ENCODE measurements at regions not wholly inside any gene's neighbourhood (a gene's known extent, or its start where the extent isn't known, plus 50 kb on each side); places are given as distances from the start of the nearest gene placed in this dataset.

DNA sequence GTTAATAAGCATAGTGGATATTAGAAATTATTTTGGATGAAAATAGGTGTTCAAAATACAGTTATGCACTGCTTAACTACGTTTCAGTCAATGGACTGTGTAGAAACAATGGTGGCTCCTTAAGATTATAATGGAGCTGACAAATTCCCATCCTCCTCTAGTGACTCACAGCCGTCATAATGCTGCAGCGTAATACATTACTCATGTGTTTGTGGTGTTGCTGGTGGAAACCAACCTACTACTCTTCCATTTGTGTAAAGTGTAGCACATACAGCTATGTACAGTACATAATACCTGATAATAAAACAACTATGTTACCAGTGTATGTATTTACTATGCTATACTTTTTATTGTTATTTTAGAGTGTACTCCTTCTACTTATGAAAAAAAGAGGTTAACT, 111.2 kb upstream of the TMCC3 start:
- Histone ChIP-seq H3K27me3 (ENCODE audit: control insufficient read depth, insufficient read depth, low read length) (no peaks in the 10 kb centered on the region), H3K27ac (ENCODE audit: low read length) (no peak overlapping the region), H3K4me3 (ENCODE audit: low read length) (no peak overlapping the region), H3K4me1 (ENCODE audit: control insufficient read depth, insufficient read depth, low read length) (peaks cover 5% of the 10 kb centered on the region), H3K36me3 (ENCODE audit: control insufficient read depth, insufficient read depth, low read length) (no peaks in the 10 kb centered on the region), H3K9me3 (ENCODE audit: control insufficient read depth, insufficient read depth, low read length) (no peaks in the 10 kb centered on the region)
- H3K4me1 Mint-ChIP-seq, result peaks cover 17 to 23% of the 10 kb centered on the region in 2 donors
- ATAC-seq (peak; percentile 30 to 66 (median 40)), DNase-seq (no peak)
- no peaks in the 10 kb centered on the region for H3K36me3 Mint-ChIP-seq
- H3K4me3 Mint-ChIP-seq, result no peak overlapping the region
- peak overlapping the region in 1 of 2 donors; percentile 80 for H3K27ac Mint-ChIP-seq
- WGBS (ENCODE audit: insufficient coverage), result 83% methylated on average over 1 of the region's 3 CpGs
- TF ChIP-seq, protein P1, sequence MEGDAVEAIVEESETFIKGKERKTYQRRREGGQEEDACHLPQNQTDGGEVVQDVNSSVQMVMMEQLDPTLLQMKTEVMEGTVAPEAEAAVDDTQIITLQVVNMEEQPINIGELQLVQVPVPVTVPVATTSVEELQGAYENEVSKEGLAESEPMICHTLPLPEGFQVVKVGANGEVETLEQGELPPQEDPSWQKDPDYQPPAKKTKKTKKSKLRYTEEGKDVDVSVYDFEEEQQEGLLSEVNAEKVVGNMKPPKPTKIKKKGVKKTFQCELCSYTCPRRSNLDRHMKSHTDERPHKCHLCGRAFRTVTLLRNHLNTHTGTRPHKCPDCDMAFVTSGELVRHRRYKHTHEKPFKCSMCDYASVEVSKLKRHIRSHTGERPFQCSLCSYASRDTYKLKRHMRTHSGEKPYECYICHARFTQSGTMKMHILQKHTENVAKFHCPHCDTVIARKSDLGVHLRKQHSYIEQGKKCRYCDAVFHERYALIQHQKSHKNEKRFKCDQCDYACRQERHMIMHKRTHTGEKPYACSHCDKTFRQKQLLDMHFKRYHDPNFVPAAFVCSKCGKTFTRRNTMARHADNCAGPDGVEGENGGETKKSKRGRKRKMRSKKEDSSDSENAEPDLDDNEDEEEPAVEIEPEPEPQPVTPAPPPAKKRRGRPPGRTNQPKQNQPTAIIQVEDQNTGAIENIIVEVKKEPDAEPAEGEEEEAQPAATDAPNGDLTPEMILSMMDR (IDR thresholded peaks at IDR 0.05), result no peak
- H3K9me3 Mint-ChIP-seq, result no peaks in the 10 kb centered on the region
- H3K27me3 Mint-ChIP-seq (ENCODE audit: low read depth in 2 of 2), result no peaks in the 10 kb centered on the region
- intact Hi-C loops (cut with micrococcal nuclease), result loop anchor here (5.0 kb wide), 1 partner anchor 624 kb away; no protein-coding TSS in a partner anchor

DNA sequence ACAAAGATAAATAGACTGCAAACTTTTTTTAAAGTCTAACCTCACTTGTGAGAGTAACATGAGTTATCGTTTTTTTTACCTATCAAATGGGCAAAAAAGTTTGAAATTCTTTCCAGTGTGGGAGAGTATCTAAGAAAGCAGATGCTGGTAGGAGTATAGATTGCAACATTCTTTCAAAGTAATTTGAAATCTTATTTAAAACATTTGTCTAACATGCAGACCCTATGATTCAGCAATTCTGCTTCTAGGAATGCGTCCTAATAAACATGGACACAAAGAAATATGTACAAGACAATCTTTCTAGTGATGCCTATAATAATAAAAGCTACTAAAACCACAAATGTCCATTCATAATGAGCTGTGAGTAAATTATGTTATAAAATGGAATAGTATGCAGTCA, 110.4 kb upstream of the TMCC3 start:
- Histone ChIP-seq H3K27me3 (ENCODE audit: control insufficient read depth, insufficient read depth, low read length) (no peaks in the 10 kb centered on the region), H3K4me3 (ENCODE audit: low read length) (no peak overlapping the region), H3K27ac (ENCODE audit: low read length) (no peak overlapping the region), H3K36me3 (ENCODE audit: control insufficient read depth, insufficient read depth, low read length) (no peaks in the 10 kb centered on the region), H3K4me1 (ENCODE audit: control insufficient read depth, insufficient read depth, low read length) (peaks cover 5% of the 10 kb centered on the region), H3K9me3 (ENCODE audit: control insufficient read depth, insufficient read depth, low read length) (no peaks in the 10 kb centered on the region)
- WGBS (ENCODE audit: insufficient coverage), result 88% methylated on average over 1 of the region's 2 CpGs
- DNase-seq (no peak), ATAC-seq (no peak)
- intact Hi-C loops (cut with micrococcal nuclease), result loop anchor here (5.0 kb wide), 1 partner anchor 623 kb away; no protein-coding TSS in a partner anchor
- H3K27me3 Mint-ChIP-seq (ENCODE audit: low read depth in 2 of 2), result no peaks in the 10 kb centered on the region
- H3K4me1 Mint-ChIP-seq, result peaks cover 17 to 23% of the 10 kb centered on the region in 2 donors
- no peaks in the 10 kb centered on the region for H3K9me3 Mint-ChIP-seq
- H3K27ac Mint-ChIP-seq, result no peak overlapping the region
- H3K36me3 Mint-ChIP-seq, result no peaks in the 10 kb centered on the region
- TF ChIP-seq, protein P1 (IDR thresholded peaks at IDR 0.05), result no peak
- no peak overlapping the region for H3K4me3 Mint-ChIP-seq

- ATAC-seq (no peak), DNase-seq (no peak)
- Mint-ChIP-seq H3K4me3 (no peak overlapping the region), H3K4me1 (peaks cover 8 to 18% of the 10 kb centered on the region in 2 donors), H3K27ac (no peak overlapping the region), H3K9me3 (no peaks in the 10 kb centered on the region), H3K27me3 (ENCODE audit: low read depth in 2 of 2) (peaks cover 5 to 11% of the 10 kb centered on the region in 2 donors), H3K36me3 (no peaks in the 10 kb centered on the region)
- WGBS (ENCODE audit: insufficient coverage), result 100% methylated on average over 1 of the region's 2 CpGs
- H3K27me3 ChIP-seq (ENCODE audit: control insufficient read depth, insufficient read depth, low read length), result no peaks in the 10 kb centered on the region
- H3K4me3 ChIP-seq (ENCODE audit: low read length), result no peak overlapping the region
- TF ChIP-seq, protein P1 (IDR thresholded peaks at IDR 0.05), result no peak
- H3K27ac ChIP-seq (ENCODE audit: low read length), result no peak overlapping the region
- H3K4me1 ChIP-seq (ENCODE audit: control insufficient read depth, insufficient read depth, low read length), result peaks cover 7% of the 10 kb centered on the region
- no peaks in the 10 kb centered on the region for H3K9me3 ChIP-seq (ENCODE audit: control insufficient read depth, insufficient read depth, low read length)
- no peaks in the 10 kb centered on the region for H3K36me3 ChIP-seq (ENCODE audit: control insufficient read depth, insufficient read depth, low read length)
- intact Hi-C loops (cut with micrococcal nuclease), result no loop called here
These were observed 106.4 kb upstream of the TMCC3 start for GRCh38 chr12:94756789-94757188.

DNA sequence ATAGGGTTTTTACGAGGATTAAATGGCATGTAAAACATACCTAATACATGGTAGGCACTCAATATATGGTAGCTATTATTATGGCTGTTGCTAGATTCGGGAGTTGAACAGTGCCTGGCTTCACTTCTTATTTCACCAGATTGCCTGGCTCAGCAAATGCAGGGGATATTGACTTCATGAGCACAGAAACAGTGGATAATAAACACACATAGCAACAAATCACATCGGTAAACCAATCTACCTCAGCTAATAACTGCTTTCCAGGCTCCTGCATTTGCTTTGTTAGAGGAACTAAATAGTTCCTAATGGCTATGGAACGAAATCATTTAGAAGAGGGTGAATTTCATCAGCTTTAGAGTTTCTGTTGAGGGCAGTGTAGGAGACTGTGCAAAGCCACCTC, 105.2 kb upstream of the TMCC3 start:
- Histone ChIP-seq H3K36me3 (ENCODE audit: control insufficient read depth, insufficient read depth, low read length) (no peaks in the 10 kb centered on the region), H3K27me3 (ENCODE audit: control insufficient read depth, insufficient read depth, low read length) (no peaks in the 10 kb centered on the region), H3K4me1 (ENCODE audit: control insufficient read depth, insufficient read depth, low read length) (peaks cover 7% of the 10 kb centered on the region), H3K27ac (ENCODE audit: low read length) (no peak overlapping the region), H3K9me3 (ENCODE audit: control insufficient read depth, insufficient read depth, low read length) (no peaks in the 10 kb centered on the region), H3K4me3 (ENCODE audit: low read length) (no peak overlapping the region)
- Mint-ChIP-seq H3K36me3 (no peaks in the 10 kb centered on the region), H3K4me3 (no peak overlapping the region), H3K27me3 (ENCODE audit: low read depth in 2 of 2) (peaks cover 9 to 11% of the 10 kb centered on the region in 2 donors), H3K4me1 (peaks cover 8 to 14% of the 10 kb centered on the region in 2 donors), H3K9me3 (no peaks in the 10 kb centered on the region), H3K27ac (no peak overlapping the region)
- intact Hi-C loops (cut with micrococcal nuclease), result no loop called here
- WGBS (ENCODE audit: insufficient coverage), result 93% methylated on average over 2 of the region's 4 CpGs
- ATAC-seq, result no peak
- DNase-seq, result no peak
- TF ChIP-seq, protein P1 (IDR thresholded peaks at IDR 0.05), result no peak
